Ishikawa (cell line): ENCODE measurements at regions not wholly inside any gene's neighbourhood (a gene's known extent, or its start where the extent isn't known, plus 50 kb on each side); places are given as distances from the start of the nearest gene placed in this dataset.

Source experiments
- CREB1 ChIP-seq: IDR thresholded peaks from 2 replicates; pipeline ENCODE4 v1.6.1; 2012; ENCODE audit warnings: low read depth
- EP300 ChIP-seq: IDR thresholded peaks from 2 replicates; pipeline ENCODE4 v1.6.1; 2012; ENCODE audit warnings: borderline replicate concordance
- FOXM1 ChIP-seq: IDR thresholded peaks from 2 replicates; pipeline ENCODE4 v1.6.1; 2012; ENCODE audit warnings: low read depth, borderline replicate concordance
- NFIC ChIP-seq: IDR thresholded peaks from 2 replicates; pipeline ENCODE4 v1.6.1; 2012
- RAD21 ChIP-seq: IDR thresholded peaks from 2 replicates; pipeline ENCODE4 v1.6.1; 2012; ENCODE audit warnings: low read depth
- TAF1 ChIP-seq: IDR thresholded peaks from 2 replicates; pipeline ENCODE4 v1.6.1; 2012; ENCODE audit warnings: low read depth, mild to moderate bottlenecking
- YY1 ChIP-seq: IDR thresholded peaks from 2 replicates; pipeline ENCODE4 v1.6.1; 2012; ENCODE audit warnings: low read depth
- TF ChIP-seq, protein P1 (sequence below): IDR thresholded peaks from 2 replicates; pipeline ENCODE4 v1.6.1; 2012; ENCODE audit warnings: low read depth, mild to moderate bottlenecking
- TF ChIP-seq, protein P2 (sequence below): IDR thresholded peaks from 2 replicates; pipeline ENCODE4 v1.6.1; 2012

DNA sequence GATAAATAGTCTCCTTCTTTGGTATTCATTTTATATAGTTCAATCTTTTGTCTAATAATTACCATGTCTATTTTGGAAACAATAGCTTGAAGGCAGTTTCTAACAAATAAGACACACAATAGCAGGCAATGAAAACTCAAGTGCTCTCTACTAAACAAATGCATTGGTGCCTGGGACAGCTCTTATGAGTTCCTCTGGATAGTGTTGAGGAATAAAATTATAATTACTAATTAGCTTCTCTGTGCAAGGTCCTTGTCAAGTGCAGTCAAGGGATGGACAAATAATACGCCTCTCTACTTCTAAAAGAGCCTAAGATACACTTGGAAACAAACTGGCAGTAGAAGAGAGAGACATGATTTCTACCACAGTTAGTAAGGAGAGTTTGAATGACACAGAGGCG, 229.0 kb upstream of the GLRA2 start:
- TF ChIP-seq RAD21 (no peak), EP300 (no peak), NFIC (no peak), FOXM1 (no peak), YY1 (no peak), TAF1 (no peak), CREB1 (no peak)
- TF ChIP-seq, protein P1, sequence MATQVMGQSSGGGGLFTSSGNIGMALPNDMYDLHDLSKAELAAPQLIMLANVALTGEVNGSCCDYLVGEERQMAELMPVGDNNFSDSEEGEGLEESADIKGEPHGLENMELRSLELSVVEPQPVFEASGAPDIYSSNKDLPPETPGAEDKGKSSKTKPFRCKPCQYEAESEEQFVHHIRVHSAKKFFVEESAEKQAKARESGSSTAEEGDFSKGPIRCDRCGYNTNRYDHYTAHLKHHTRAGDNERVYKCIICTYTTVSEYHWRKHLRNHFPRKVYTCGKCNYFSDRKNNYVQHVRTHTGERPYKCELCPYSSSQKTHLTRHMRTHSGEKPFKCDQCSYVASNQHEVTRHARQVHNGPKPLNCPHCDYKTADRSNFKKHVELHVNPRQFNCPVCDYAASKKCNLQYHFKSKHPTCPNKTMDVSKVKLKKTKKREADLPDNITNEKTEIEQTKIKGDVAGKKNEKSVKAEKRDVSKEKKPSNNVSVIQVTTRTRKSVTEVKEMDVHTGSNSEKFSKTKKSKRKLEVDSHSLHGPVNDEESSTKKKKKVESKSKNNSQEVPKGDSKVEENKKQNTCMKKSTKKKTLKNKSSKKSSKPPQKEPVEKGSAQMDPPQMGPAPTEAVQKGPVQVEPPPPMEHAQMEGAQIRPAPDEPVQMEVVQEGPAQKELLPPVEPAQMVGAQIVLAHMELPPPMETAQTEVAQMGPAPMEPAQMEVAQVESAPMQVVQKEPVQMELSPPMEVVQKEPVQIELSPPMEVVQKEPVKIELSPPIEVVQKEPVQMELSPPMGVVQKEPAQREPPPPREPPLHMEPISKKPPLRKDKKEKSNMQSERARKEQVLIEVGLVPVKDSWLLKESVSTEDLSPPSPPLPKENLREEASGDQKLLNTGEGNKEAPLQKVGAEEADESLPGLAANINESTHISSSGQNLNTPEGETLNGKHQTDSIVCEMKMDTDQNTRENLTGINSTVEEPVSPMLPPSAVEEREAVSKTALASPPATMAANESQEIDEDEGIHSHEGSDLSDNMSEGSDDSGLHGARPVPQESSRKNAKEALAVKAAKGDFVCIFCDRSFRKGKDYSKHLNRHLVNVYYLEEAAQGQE = no peak
- TF ChIP-seq, protein P2, sequence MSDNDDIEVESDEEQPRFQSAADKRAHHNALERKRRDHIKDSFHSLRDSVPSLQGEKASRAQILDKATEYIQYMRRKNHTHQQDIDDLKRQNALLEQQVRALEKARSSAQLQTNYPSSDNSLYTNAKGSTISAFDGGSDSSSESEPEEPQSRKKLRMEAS = no peak
